ENCODE measurements at regions not wholly inside any gene's neighbourhood (a gene's known extent, or its start where the extent isn't known, plus 50 kb on each side); places are given as distances from the start of the nearest gene placed in this dataset.

DNA sequence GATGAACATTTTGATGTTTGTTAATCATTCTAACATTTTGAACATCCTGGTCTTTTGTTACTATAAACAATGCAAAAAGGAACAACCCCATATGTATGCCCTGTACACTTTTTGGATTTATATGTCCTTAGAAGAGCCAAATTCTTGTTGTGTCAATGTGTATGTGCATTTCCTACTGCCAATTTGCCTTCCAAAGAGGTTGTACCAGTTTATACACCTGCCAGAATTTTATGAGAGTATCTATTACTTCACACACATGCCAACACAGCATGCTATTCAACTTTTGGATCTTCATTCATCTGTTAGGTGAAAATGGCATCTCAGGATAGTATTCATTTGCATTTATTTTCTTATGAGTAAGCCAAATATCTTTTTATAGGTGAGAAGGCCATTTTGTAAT is 162.0 kb upstream of the SEMA6A start:
- Histone ChIP-seq H3K9me3 (replicated peaks; ENCODE audit: control insufficient read depth, insufficient read depth, low read length) (no peaks in the 10 kb centered on the region), H3K4me1 (ENCODE audit: control insufficient read depth, insufficient read depth, low read length) (no peaks in the 10 kb centered on the region), H3K79me2 (ENCODE audit: control insufficient read depth, insufficient read depth, low read length) (no peaks in the 10 kb centered on the region), H3K9ac (ENCODE audit: control insufficient read depth, insufficient read depth, low read length) (no peak overlapping the region), H3K27ac (ENCODE audit: control insufficient read depth, insufficient read depth) (no peak overlapping the region), H3K4me3 (no peak overlapping the region), H3K36me3 (ENCODE audit: control insufficient read depth in 2 of 2, insufficient read depth in 2 of 2, low read length in 1 of 2) (no peaks in the 10 kb centered on the region), H2AFZ (ENCODE audit: control insufficient read depth, low read depth, low read length) (no peak overlapping the region), H4K20me1 (ENCODE audit: control insufficient read depth, insufficient read depth) (no peaks in the 10 kb centered on the region), H3K4me2 (ENCODE audit: control insufficient read depth, insufficient read depth) (no peak overlapping the region), H3K27me3 (replicated peaks in 1 of 2; ENCODE audit: control insufficient read depth in 2 of 2, insufficient read depth in 2 of 2, low read length in 1 of 2) (no peaks in the 10 kb centered on the region)
- no peak for TF ChIP-seq BHLHE40 (IDR thresholded peaks at IDR 0.05; ENCODE audit: borderline replicate concordance in 1 of 2, low read depth in 2 of 2, low read length in 1 of 2)
- TF ChIP-seq TCF3 (IDR thresholded peaks at IDR 0.05; ENCODE audit: borderline replicate concordance, insufficient read depth, low read depth, low read length): no peak
- no peak for TF ChIP-seq JUNB (IDR thresholded peaks at IDR 0.05)
- TF ChIP-seq, protein P1, sequence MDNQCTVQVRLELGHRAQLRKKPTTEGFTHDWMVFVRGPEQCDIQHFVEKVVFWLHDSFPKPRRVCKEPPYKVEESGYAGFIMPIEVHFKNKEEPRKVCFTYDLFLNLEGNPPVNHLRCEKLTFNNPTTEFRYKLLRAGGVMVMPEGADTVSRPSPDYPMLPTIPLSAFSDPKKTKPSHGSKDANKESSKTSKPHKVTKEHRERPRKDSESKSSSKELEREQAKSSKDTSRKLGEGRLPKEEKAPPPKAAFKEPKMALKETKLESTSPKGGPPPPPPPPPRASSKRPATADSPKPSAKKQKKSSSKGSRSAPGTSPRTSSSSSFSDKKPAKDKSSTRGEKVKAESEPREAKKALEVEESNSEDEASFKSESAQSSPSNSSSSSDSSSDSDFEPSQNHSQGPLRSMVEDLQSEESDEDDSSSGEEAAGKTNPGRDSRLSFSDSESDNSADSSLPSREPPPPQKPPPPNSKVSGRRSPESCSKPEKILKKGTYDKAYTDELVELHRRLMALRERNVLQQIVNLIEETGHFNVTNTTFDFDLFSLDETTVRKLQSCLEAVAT (IDR thresholded peaks at IDR 0.05): no peak
- TF ChIP-seq RAD51 (IDR thresholded peaks at IDR 0.05): no peak
- no peak for TF ChIP-seq BMI1 (IDR thresholded peaks at IDR 0.05; ENCODE audit: borderline replicate concordance)
- TF ChIP-seq SMAD5 (IDR thresholded peaks at IDR 0.05; ENCODE audit: low read depth): no peak
- no peak for TF ChIP-seq ZBED1 (IDR thresholded peaks at IDR 0.05; ENCODE audit: borderline replicate concordance)
- TF ChIP-seq, protein P2, sequence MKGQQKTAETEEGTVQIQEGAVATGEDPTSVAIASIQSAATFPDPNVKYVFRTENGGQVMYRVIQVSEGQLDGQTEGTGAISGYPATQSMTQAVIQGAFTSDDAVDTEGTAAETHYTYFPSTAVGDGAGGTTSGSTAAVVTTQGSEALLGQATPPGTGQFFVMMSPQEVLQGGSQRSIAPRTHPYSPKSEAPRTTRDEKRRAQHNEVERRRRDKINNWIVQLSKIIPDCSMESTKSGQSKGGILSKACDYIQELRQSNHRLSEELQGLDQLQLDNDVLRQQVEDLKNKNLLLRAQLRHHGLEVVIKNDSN (IDR thresholded peaks at IDR 0.05; ENCODE audit: borderline replicate concordance, extremely low read length, insufficient read depth, low read depth, low read length): no peak
- TF ChIP-seq POLR2AphosphoS5 (IDR thresholded peaks at IDR 0.05; ENCODE audit: low read length): no peak
- TF ChIP-seq ASH2L (IDR thresholded peaks at IDR 0.05; ENCODE audit: borderline replicate concordance, low read depth): no peak
- TF ChIP-seq ATF3 (IDR thresholded peaks at IDR 0.05; ENCODE audit: borderline replicate concordance, extremely low read depth, low read depth, low read length): no peak
- TF ChIP-seq HDAC6 (IDR thresholded peaks at IDR 0.05; ENCODE audit: unreplicated experiment): no peak
- POLR2A ChIA-PET: interaction anchor here (1.1 kb wide), 1 partner anchor 16 kb away, joined by 3 read pairs; no protein-coding TSS in a partner anchor
- CTCF ChIA-PET: interaction anchor here (1.0 kb wide), 1 partner anchor 12 kb away, joined by 3 read pairs; no protein-coding TSS in a partner anchor
- intact Hi-C loops (cut with micrococcal nuclease; ENCODE audit: unreplicated experiment): no loop called here
- ATAC-seq: no peak
- RAD21 ChIA-PET (ENCODE audit: unreplicated experiment): interaction anchor here (0.8 kb wide), 1 partner anchor 24 kb away, joined by 3 read pairs; no protein-coding TSS in a partner anchor
- no TSS peak for BruUV-seq (replicated peaks)
- SMC1A ChIA-PET (ENCODE audit: uncharacterized antibody, unreplicated experiment): interaction anchor here (0.6 to 2.4 kb wide), 5 partner anchors 9 to 287 kb away, joined by 3 to 11 read pairs (median 3); no protein-coding TSS in a partner anchor
- in situ Hi-C loops (cut with MboI): no loop called here
- FAIRE-seq: no peak
- no peak for DNase-seq (ENCODE audit: low read depth, low spot score)

Measured in GM12878 (cell line).